Right lobe of liver (tissue), 4 donors: ENCODE measurements at regions not wholly inside any gene's neighbourhood (a gene's known extent, or its start where the extent isn't known, plus 50 kb on each side); places are given as distances from the start of the nearest gene placed in this dataset.

Experiments
- POLR2A ChIP-seq: fragments of 450-650 bp; IDR thresholded peaks from one replicate; pipeline ENCODE4 v1.6.1; 2017; ENCODE audit warnings: antibody characterized with exemption, mild to moderate bottlenecking
- TF ChIP-seq, protein P1 (sequence below), 4 donors: fragments of 200-600 bp in 3 of 4; fragments of 450-650 bp in 1 of 4; IDR thresholded peaks; one replicate each; pipeline versions ENCODE4 v1.5.1 to v1.8.0; 2016 to 2022; ENCODE audit warnings: antibody characterized with exemption in 4 of 4, mild to moderate bottlenecking in 2 of 4
- donor health status: DM: no; HTN: no; CAD: no.
- donor health status: DM: no; HTN: no; CAD: no.
- donor health status: DM: no; HTN: yes; CAD: no.

DNA sequence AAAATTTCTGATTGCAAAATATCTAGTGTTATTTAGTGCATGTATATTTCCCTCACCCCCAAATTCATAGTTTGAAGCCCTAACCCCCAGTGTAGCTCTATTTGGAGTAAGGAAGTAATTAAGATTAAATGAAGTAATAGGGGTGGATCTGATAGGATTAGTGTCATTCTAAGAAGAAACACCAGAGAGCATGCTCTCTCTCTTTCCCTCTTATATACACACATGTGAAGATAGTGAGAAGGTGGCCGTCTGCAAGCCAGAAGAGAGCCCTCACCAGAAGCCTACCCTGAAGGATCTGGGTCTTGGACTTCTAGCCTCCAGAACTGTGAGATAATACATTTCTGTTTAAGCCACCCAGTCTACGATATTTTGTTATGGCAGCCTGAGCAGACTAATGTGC is 120.3 kb downstream of the TMEM30B start:
- TF ChIP-seq, protein P1, sequence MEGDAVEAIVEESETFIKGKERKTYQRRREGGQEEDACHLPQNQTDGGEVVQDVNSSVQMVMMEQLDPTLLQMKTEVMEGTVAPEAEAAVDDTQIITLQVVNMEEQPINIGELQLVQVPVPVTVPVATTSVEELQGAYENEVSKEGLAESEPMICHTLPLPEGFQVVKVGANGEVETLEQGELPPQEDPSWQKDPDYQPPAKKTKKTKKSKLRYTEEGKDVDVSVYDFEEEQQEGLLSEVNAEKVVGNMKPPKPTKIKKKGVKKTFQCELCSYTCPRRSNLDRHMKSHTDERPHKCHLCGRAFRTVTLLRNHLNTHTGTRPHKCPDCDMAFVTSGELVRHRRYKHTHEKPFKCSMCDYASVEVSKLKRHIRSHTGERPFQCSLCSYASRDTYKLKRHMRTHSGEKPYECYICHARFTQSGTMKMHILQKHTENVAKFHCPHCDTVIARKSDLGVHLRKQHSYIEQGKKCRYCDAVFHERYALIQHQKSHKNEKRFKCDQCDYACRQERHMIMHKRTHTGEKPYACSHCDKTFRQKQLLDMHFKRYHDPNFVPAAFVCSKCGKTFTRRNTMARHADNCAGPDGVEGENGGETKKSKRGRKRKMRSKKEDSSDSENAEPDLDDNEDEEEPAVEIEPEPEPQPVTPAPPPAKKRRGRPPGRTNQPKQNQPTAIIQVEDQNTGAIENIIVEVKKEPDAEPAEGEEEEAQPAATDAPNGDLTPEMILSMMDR (IDR thresholded peaks at IDR 0.05): no peak
- no peak for TF ChIP-seq POLR2A
